Effector memory CD4-positive, alpha-beta T cell (primary cell): ENCODE measurements at regions not wholly inside any gene's neighbourhood (a gene's known extent, or its start where the extent isn't known, plus 50 kb on each side); places are given as distances from the start of the nearest gene placed in this dataset.

Source experiments
- DNase-seq, 3 donors: peaks; one replicate each; pipeline ENCODE4 v3.0.0-alpha.2; 2020
- H3K27ac ChIP-seq: 2 replicates; pipeline ENCODE4 v1.7.0; 2013; ENCODE audit warnings: mild to moderate bottlenecking, low read length, moderate library complexity; ENCODE audit not compliant: insufficient read depth, poor library complexity, severe bottlenecking
- H3K27me3 ChIP-seq: replicated peaks from 2 replicates; pipeline ENCODE4 v1.7.0; 2013; ENCODE audit warnings: mild to moderate bottlenecking, low read length; ENCODE audit not compliant: insufficient read depth, control insufficient read depth, poor library complexity, severe bottlenecking
- H3K36me3 ChIP-seq: 2 replicates; pipeline ENCODE4 v1.7.0; 2013; ENCODE audit warnings: mild to moderate bottlenecking, low read length, moderate library complexity; ENCODE audit not compliant: control insufficient read depth, insufficient read depth
- H3K4me1 ChIP-seq: 2 replicates; pipeline ENCODE4 v1.7.0; 2013; ENCODE audit warnings: low read length, mild to moderate bottlenecking; ENCODE audit not compliant: control insufficient read depth, insufficient read depth, poor library complexity, severe bottlenecking
- H3K4me3 ChIP-seq: 2 replicates; pipeline ENCODE4 v1.7.0; 2013; ENCODE audit warnings: low read length, low read depth, mild to moderate bottlenecking; ENCODE audit not compliant: insufficient read depth, poor library complexity, severe bottlenecking
- H3K9me3 ChIP-seq: 2 replicates; pipeline ENCODE4 v1.7.0; 2013; ENCODE audit warnings: mild to moderate bottlenecking, low read length, moderate library complexity; ENCODE audit not compliant: control insufficient read depth

DNA sequence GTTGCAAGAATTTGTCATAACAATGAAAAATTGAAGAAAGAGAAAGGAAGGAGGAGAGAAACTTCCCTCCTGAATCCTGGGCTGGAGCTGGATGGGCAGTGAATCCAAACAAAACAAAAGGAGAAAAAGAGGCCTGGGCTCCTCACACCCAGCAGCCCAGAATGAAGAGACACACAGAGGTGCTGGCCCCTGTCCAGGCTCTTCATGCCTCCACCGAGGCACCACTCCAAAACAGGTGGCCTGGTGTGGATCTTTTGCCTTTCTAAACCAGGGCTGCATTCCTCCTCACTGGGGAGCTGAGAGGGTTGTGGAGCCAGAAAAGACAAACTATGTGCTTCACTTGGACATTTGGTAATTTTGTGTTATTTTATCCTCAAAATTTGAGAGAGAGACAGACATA is 76.0 kb downstream of the FAM124B start:
- no peaks in the 10 kb centered on the region for H3K27me3 ChIP-seq
- H3K9me3 ChIP-seq: no peaks in the 10 kb centered on the region
- DNase-seq: no peak
- H3K27ac ChIP-seq: no peak overlapping the region
- no peak overlapping the region for H3K4me3 ChIP-seq
- no peaks in the 10 kb centered on the region for H3K4me1 ChIP-seq
- no peaks in the 10 kb centered on the region for H3K36me3 ChIP-seq

DNA sequence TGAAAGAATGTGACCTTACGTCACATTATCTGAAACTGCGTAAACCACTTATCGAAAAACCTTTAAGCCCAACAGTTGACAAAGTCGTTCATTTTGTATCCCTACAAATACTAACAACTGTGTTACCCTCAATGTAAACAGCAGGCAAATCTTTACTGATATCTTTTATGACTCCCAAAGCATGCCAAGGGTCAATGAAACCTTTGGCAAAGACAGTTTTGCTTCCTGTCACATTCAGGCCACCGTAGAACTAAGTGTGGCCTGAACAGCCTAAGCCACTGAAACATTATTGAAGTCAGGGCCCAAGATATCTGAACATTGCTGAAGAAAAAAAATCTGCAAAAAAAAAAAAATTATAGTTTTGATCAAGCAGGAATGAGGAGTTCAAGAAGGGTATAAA is 77.3 kb downstream of the FAM124B start:
- Histone ChIP-seq H3K4me3 (no peak overlapping the region), H3K36me3 (no peaks in the 10 kb centered on the region), H3K27me3 (no peaks in the 10 kb centered on the region), H3K27ac (no peak overlapping the region), H3K4me1 (no peaks in the 10 kb centered on the region), H3K9me3 (no peaks in the 10 kb centered on the region)
- DNase-seq: no peak

DNA sequence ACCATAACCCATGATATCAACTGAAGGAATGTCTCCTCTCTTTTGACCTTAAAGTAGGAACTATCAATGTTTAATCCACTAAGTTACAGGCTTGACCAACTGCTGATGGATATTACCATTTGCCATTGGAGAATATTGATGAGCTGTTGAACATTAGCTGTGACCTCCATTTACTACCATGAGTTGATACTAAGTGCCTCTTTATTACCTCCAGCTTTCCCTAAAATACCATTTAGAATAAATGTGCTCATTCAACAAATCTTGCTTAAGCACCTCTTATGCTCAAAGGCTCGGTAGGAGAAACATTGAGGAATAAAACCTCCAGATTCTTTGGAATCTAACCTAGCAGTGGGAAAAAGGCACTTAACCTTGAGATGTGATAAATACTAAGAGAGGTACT is 81.2 kb downstream of the FAM124B start:
- Histone ChIP-seq H3K4me3 (no peak overlapping the region), H3K4me1 (no peaks in the 10 kb centered on the region), H3K27me3 (peaks cover 3% of the 10 kb centered on the region), H3K27ac (no peak overlapping the region), H3K36me3 (no peaks in the 10 kb centered on the region), H3K9me3 (no peaks in the 10 kb centered on the region)
- no peak for DNase-seq

DNA sequence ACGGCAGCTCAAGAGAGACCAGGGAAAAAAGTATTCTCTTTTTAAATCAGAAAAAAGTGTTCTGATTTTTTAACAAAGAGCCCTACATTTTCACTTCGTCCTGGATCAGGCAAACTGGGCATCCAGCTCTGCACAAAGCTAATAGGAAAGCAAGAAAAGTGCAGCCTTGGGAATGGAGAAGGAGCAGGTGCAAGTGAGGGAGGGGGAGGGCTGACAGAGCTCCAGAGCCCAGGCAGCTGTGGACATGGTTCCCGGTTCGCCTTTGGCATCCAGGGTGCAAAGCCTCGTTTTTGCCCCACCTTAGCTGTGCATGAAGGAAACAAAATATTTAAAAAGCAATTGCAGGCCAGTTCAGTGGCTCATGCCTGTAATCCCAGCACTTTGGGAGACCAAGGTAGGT is 82.2 kb downstream of the FAM124B start:
- H3K4me1 ChIP-seq: no peaks in the 10 kb centered on the region
- H3K27ac ChIP-seq: no peak overlapping the region
- no peak overlapping the region for H3K4me3 ChIP-seq
- peaks cover 3% of the 10 kb centered on the region for H3K27me3 ChIP-seq
- H3K9me3 ChIP-seq: no peaks in the 10 kb centered on the region
- no peaks in the 10 kb centered on the region for H3K36me3 ChIP-seq
- no peak for DNase-seq

DNA sequence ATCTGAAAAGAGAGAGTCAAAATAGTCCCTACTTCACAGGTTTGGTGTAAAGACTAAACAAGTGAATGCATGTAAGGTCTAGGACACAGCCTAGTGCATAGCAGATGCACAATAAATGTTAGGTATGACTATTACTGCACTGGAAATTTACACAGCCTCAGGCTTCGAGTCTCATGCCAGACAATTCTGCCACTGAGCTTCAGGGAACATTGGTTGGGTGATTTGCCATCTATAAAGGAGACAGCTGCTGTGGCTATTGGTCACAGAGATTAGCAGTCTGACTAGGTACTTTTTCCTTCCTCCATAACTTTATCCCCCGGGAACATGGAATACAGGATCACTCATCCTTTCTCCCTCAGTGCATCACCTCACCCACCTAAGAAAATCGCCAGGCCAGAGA is 89.2 kb downstream of the FAM124B start:
- no peak for DNase-seq
- no peaks in the 10 kb centered on the region for H3K36me3 ChIP-seq

DNA sequence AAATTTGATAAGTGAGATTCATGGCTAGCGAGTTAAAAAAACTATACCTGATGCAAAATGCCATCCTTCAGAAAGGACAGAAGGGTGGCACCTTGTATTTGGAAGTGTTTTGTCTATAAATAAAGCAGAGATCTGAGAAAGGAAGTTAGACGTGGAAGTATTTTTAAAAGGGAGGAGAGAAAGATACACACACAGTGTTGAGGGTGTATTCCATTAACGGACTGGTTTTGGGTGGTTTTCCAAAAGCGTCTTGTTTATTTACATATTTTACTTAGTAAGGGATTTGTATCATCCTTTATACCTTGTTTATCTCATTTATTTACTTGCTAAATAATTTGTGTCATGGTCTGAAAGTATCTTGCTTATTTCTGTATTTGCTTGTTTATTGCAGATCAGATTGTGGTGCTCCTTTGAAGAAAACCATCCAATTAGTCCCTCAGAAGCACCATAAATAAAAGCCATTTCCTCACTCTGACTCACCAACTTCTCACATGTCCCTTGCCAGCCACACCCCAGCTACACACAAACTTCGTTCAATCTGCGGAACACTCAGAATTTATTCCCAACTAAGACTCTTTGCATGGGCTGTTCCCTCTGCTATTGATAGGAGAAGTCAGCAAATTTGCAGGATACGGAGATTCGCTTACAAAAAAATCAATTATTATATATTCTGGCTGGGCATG is 90.8 kb downstream of the FAM124B start:
- H3K27me3 ChIP-seq: no peaks in the 10 kb centered on the region
- no peak for DNase-seq

More for the DNA sequence above, 89.2 kb downstream of the FAM124B start:
- no peak overlapping the region for H3K4me3 ChIP-seq
- no peak overlapping the region for H3K27ac ChIP-seq
- H3K4me1 ChIP-seq: no peaks in the 10 kb centered on the region
- no peaks in the 10 kb centered on the region for H3K27me3 ChIP-seq
- H3K9me3 ChIP-seq: no peaks in the 10 kb centered on the region

DNA sequence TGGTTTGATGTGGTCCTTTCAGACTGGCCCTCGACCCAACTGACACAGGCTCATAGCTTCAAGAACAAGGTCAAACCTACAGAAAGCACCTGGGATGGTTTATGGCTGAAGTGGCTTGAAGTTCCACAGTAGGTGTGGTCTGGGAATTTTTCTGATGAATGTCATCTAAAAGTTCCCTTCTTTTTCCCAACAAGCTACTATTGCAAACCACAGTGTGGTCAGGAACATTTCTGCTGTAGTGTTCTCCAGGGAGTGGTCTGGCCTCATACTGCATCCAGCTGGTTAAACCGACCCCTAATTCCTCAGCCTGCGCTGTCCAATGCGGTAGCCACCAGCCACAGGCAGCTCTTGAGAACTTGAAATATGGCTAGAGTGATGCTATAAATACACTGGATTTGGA is 92.7 kb downstream of the FAM124B start:
- no peak for DNase-seq
- no peak overlapping the region for H3K27ac ChIP-seq

More for the DNA sequence above, 90.8 kb downstream of the FAM124B start:
- no peak overlapping the region for H3K4me3 ChIP-seq
- no peak overlapping the region for H3K27ac ChIP-seq
- H3K4me1 ChIP-seq: no peaks in the 10 kb centered on the region
- no peaks in the 10 kb centered on the region for H3K9me3 ChIP-seq
- no peaks in the 10 kb centered on the region for H3K36me3 ChIP-seq

DNA sequence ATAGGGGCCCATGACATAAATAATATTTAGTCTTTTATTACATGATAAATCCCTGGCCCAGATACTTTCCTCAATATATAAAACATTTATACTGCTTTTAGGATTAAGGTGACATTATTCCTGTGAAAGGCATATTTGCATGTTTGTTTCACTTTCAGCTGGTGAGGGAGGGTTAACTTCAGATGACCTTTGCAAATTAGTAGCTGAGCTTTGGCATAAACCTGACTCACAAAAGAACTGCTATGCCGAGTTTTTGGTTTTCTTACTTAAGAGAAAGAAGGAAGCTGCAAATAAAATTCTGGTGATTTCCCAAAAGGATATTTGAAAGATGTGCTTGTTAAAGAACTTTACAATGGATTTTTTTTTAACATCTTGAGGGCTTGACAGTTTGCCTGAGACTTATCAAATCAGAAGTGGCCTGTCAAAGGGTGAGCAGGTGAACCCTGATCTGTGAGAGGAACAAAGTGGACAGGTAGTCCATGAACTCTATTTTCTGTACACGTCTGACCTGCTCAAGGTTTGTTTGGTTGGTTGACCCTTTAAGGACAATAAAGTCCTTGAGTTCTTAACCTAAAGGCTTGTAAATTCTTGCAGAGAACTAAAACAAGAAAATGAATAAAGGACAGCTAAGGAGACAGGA is 93.5 kb downstream of the FAM124B start:
- H3K4me3 ChIP-seq: no peak overlapping the region
- H3K9me3 ChIP-seq: no peaks in the 10 kb centered on the region
- DNase-seq: no peak
- H3K4me1 ChIP-seq: no peaks in the 10 kb centered on the region
- H3K27ac ChIP-seq: no peak overlapping the region
- H3K27me3 ChIP-seq: no peaks in the 10 kb centered on the region
- H3K36me3 ChIP-seq: no peaks in the 10 kb centered on the region

More for the DNA sequence above, 92.7 kb downstream of the FAM124B start:
- H3K27me3 ChIP-seq: no peaks in the 10 kb centered on the region
- no peaks in the 10 kb centered on the region for H3K9me3 ChIP-seq
- no peaks in the 10 kb centered on the region for H3K4me1 ChIP-seq
- H3K4me3 ChIP-seq: no peak overlapping the region
- no peaks in the 10 kb centered on the region for H3K36me3 ChIP-seq

DNA sequence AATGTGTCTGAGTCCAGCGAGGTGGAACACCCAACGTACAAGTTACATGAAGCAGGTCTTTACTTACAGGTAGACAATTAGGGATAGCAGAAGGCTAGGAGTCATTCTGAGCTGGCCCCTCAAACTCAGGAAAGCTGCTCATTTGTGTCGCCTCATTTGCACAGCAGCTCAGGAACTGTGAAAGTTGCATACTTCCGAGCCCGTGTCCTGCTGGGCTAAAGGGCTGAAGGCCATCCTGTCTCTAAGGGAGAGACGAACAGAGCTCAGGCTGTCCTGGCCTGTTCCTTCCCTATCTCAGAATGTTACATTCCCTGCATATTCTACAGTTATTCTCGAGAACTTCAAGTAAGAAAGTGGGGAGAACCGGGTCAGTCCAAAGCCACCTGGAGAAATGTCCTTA is 99.0 kb downstream of the FAM124B start:
- no peak overlapping the region for H3K4me3 ChIP-seq
- H3K9me3 ChIP-seq: no peaks in the 10 kb centered on the region
- no peaks in the 10 kb centered on the region for H3K4me1 ChIP-seq
- no peak overlapping the region for H3K27ac ChIP-seq
- no peaks in the 10 kb centered on the region for H3K27me3 ChIP-seq
- no peak for DNase-seq
- H3K36me3 ChIP-seq: no peaks in the 10 kb centered on the region

DNA sequence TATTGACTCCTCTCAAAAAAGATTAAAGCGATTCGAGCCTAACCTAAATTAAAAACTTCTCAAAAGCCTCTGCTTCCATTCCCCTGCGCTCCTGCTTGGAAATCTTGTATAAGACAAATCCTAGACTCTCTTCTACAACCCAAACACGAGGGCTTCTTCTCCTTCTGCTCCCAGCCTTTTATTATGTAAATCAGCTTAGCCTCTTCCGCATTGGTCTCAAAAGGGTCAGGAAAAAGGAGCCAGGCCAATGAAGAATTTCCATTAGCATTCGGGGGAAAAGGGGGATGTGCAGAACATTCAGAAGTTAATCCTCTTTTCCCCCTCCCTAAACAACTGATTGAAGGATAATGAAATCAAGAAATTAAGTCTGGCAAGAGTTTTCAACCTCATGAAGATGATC is 107.9 kb downstream of the FAM124B start:
- no peaks in the 10 kb centered on the region for H3K9me3 ChIP-seq

More for the DNA sequence above, 107.9 kb downstream of the FAM124B start:
- no peak for DNase-seq
- Histone ChIP-seq H3K27ac (no peak overlapping the region), H3K27me3 (no peaks in the 10 kb centered on the region), H3K36me3 (no peaks in the 10 kb centered on the region), H3K4me1 (no peaks in the 10 kb centered on the region), H3K4me3 (no peak overlapping the region)
